GM12878 (cell line): ENCODE measurements at regions not wholly inside any gene's neighbourhood (a gene's known extent, or its start where the extent isn't known, plus 50 kb on each side); places are given as distances from the start of the nearest gene placed in this dataset.

Experiments used
- ATAC-seq: fragments of 200-7000 bp; cut with Tn5 transposase; 3 replicates; pipeline ENCODE4 v1.9.1; 2020; ENCODE audit warnings: mild to moderate bottlenecking, moderate library complexity
- BruUV-seq: library from RNA; stranded (reverse); fragments of 400-500 nt; replicated peaks from 2 replicates; lab custom pipeline; 2021; lab: Mats Ljungman, UMichigan
- CTCF ChIA-PET: fragments of 300-600 bp; sonication (Branson Sonifier 250); formaldehyde crosslinking; extraction: SDS; loops from one replicate; lab custom pipeline; 2021; ENCODE audit warnings: inconsistent platforms; lab: Yijun Ruan, JAX
- POLR2A ChIA-PET: fragments of 350-600 bp; formaldehyde crosslinking; extraction: SDS; loops from one replicate; lab custom pipeline; 2021; ENCODE audit warnings: inconsistent platforms; lab: Charles Lee
- RAD21 ChIA-PET: fragments of 300-600 bp; sonication (Branson Sonifier 250); formaldehyde crosslinking; loops from one replicate; lab custom pipeline; 2023; ENCODE audit warnings: antibody characterized with exemption; ENCODE audit not compliant: unreplicated experiment; lab: Charles Lee
- SMC1A ChIA-PET: fragments of 300-600 bp; sonication (Branson Sonifier 250); formaldehyde crosslinking; loops from one replicate; lab custom pipeline; 2023; ENCODE audit not compliant: unreplicated experiment, uncharacterized antibody; lab: Charles Lee
- DNase-seq: peaks from one replicate; pipeline ENCODE4 v3.0.0-alpha.2; 2011; ENCODE audit warnings: low read depth, low spot score
- FAIRE-seq: peaks from 3 replicates; lab custom pipeline; 2011; peaks lifted over from hg19 to GRCh38; lab: Jason Lieb, UNC
- H2AFZ ChIP-seq: 2 replicates; pipeline ENCODE4 v1.6.0; 2011; ENCODE audit warnings: low read depth, low read length, control low read depth; ENCODE audit not compliant: control insufficient read depth
- H3K27ac ChIP-seq: 2 replicates; pipeline ENCODE4 v1.5.1; 2011; ENCODE audit warnings: control low read depth; ENCODE audit not compliant: control insufficient read depth, insufficient read depth
- H3K27me3 ChIP-seq, 2 experiments: replicated peaks in 1 of 2; 2 replicates each; pipeline versions ENCODE4 v1.6.0 to v1.6.1; 2011; ENCODE audit warnings: low read length in 1 of 2; ENCODE audit not compliant: control insufficient read depth in 2 of 2, insufficient read depth in 2 of 2
- H3K36me3 ChIP-seq, 2 experiments: 2 replicates each; pipeline ENCODE4 v1.5.1; 2011; ENCODE audit warnings: low read length in 1 of 2; ENCODE audit not compliant: control insufficient read depth in 2 of 2, insufficient read depth in 2 of 2
- H3K4me1 ChIP-seq: 2 replicates; pipeline ENCODE4 v1.6.1; 2011; ENCODE audit warnings: mild to moderate bottlenecking, low read length, moderate library complexity, mixed read lengths; ENCODE audit not compliant: control insufficient read depth, insufficient read depth
- H3K4me2 ChIP-seq: 2 replicates; pipeline ENCODE4 v1.6.0; 2011; ENCODE audit warnings: control low read depth; ENCODE audit not compliant: control insufficient read depth, insufficient read depth
- H3K4me3 ChIP-seq: fragments of 200-600 bp; sonication (generic); 2 replicates; pipeline ENCODE4 v1.5.1; 2016
- H3K79me2 ChIP-seq: 2 replicates; pipeline ENCODE4 v1.6.0; 2011; ENCODE audit warnings: low read length; ENCODE audit not compliant: control insufficient read depth, insufficient read depth
- H3K9ac ChIP-seq: 2 replicates; pipeline ENCODE4 v1.8.0; 2011; ENCODE audit warnings: low read length, control low read depth, mixed read lengths; ENCODE audit not compliant: control insufficient read depth, insufficient read depth
- H3K9me3 ChIP-seq: replicated peaks from 3 replicates; pipeline ENCODE4 v1.5.1; 2011; ENCODE audit warnings: mild to moderate bottlenecking, low read length; ENCODE audit not compliant: control insufficient read depth, insufficient read depth
- H4K20me1 ChIP-seq: 2 replicates; pipeline ENCODE4 v1.6.0; 2011; ENCODE audit not compliant: control insufficient read depth, insufficient read depth
- BACH1 ChIP-seq: fragments of 450-650 bp; IDR thresholded peaks from 2 replicates; pipeline ENCODE4 v1.6.1; 2017; ENCODE audit warnings: mild to moderate bottlenecking, borderline replicate concordance
- EP300 ChIP-seq, 2 experiments: fragments of 150-350 bp in 1 of 2; IDR thresholded peaks; 2 replicates each; pipeline ENCODE4 v1.6.1; 2011 to 2012; ENCODE audit warnings: low read depth in 2 of 2, low read length in 2 of 2, borderline replicate concordance in 1 of 2, improper control_type of control experiment in 1 of 2, inconsistent platforms in 1 of 2; ENCODE audit not compliant: control insufficient read depth in 1 of 2
- GATAD2B ChIP-seq: fragments of 450-650 bp; conservative IDR thresholded peaks from 2 replicates; pipeline ENCODE4 v1.6.1; 2017; ENCODE audit warnings: low read depth, mild to moderate bottlenecking, moderate library complexity
- PAX8 ChIP-seq: fragments of 450-650 bp; IDR thresholded peaks from 2 replicates; pipeline ENCODE4 v1.6.1; 2017; ENCODE audit warnings: mild to moderate bottlenecking, moderate library complexity
- RB1 ChIP-seq: fragments of 450-650 bp; formaldehyde crosslinking; IDR thresholded peaks from 2 replicates; pipeline ENCODE4 v1.6.1; 2017; ENCODE audit warnings: mild to moderate bottlenecking, borderline replicate concordance
- TARDBP ChIP-seq: IDR thresholded peaks from 2 replicates; pipeline ENCODE4 v1.6.1; 2016; ENCODE audit warnings: borderline replicate concordance
- WRNIP1 ChIP-seq: IDR thresholded peaks from 2 replicates; pipeline ENCODE4 v1.6.1; 2011; ENCODE audit warnings: low read depth, low read length, improper control_type of control experiment, borderline replicate concordance
- YBX1 ChIP-seq: fragments of 450-650 bp; IDR thresholded peaks from 2 replicates; pipeline ENCODE4 v1.6.1; 2016; ENCODE audit warnings: antibody characterized with exemption
- WGBS: methylation state at CpG from one replicate; pipeline ENCODE4 v1.1.6; 2016; ENCODE audit warnings: low lambda C conversion rate; ENCODE audit not compliant: insufficient replicate concordance, insufficient coverage; ENCODE audit errors: missing lambda C conversion rate; 5-methylcytosine and 5-hydroxymethylcytosine counted together
- in situ Hi-C: fragments of 300-500 bp; cut with MboI; formaldehyde crosslinking; loops from 9 replicates; pipeline ENCODE4 v1.14.3; 2018; ENCODE audit warnings: mixed read lengths
- intact Hi-C: fragments of 100-400 bp; cut with micrococcal nuclease; formaldehyde crosslinking; loops from one replicate; pipeline ENCODE4 v1.14.2; 2022; ENCODE audit not compliant: unreplicated experiment

DNA sequence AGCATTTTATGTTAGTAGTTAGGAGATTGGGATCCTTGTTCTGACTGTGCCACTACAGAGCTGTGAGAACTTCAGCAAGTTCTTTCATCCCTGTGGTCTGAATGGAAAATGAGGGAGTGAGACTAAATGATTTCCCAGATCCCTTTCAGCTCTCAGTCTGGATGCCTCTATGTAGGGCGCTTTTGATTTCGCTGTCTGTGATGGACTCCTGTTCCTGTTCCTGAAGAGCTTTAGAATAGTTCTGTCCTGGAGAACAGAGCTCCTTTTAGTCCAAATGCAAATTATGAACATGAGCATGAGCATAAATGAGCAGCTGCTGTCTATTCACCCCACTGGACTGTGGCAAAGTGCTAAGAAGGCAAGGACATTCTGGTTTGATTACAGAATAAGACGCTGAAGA, 61.4 kb upstream of the NT5E start:
- POLR2A ChIA-PET, result interaction anchor here (0.6 to 0.9 kb wide), 2 partner anchors 51 to 61 kb away, joined by 3 read pairs; partner anchors contain the start of gene NT5E
- SMC1A ChIA-PET, result interaction anchor here (1.1 to 1.9 kb wide), 4 partner anchors 12 to 95 kb away, joined by 3 to 9 read pairs (median 4); no protein-coding TSS in a partner anchor
- WGBS, result 79% methylated on average over 3 of the region's 3 CpGs
- H3K27ac ChIP-seq, result no peak overlapping the region
- no peaks in the 10 kb centered on the region for H3K79me2 ChIP-seq
- no peak overlapping the region for H3K9ac ChIP-seq
- ATAC-seq, result no peak
- TF ChIP-seq WRNIP1 (no peak), EP300 (IDR thresholded peaks at IDR 0.05; ENCODE audit: borderline replicate concordance in 1 of 2, control insufficient read depth in 1 of 2, low read depth in 2 of 2, low read length in 2 of 2) (no peak), GATAD2B (no peak), YBX1 (no peak), BACH1 (no peak), RB1 (no peak), TARDBP (no peak), PAX8 (no peak)
- TF ChIP-seq, all 136 proteins: peak for 0
- no peak overlapping the region for H3K4me2 ChIP-seq
- H3K4me1 ChIP-seq, result no peaks in the 10 kb centered on the region
- RAD21 ChIA-PET, result interaction anchor here (0.9 to 1.0 kb wide), 2 partner anchors 94 to 148 kb away, joined by 3 read pairs; no protein-coding TSS in a partner anchor
- intact Hi-C loops (no loop called here), in situ Hi-C loops (no loop called here)
- H4K20me1 ChIP-seq, result no peaks in the 10 kb centered on the region
- no peaks in the 10 kb centered on the region for H3K27me3 ChIP-seq
- no peak for FAIRE-seq
- no peak overlapping the region for H2AFZ ChIP-seq
- H3K4me3 ChIP-seq, result no peak overlapping the region
- no TSS peak for BruUV-seq
- CTCF ChIA-PET, result interaction anchor here (0.7 to 2.6 kb wide), 4 partner anchors 13 to 95 kb away, joined by 3 to 9 read pairs (median 3); no protein-coding TSS in a partner anchor
- DNase-seq, result no peak
- H3K36me3 ChIP-seq, result no peaks in the 10 kb centered on the region
- H3K9me3 ChIP-seq, result no peaks in the 10 kb centered on the region
